Kasumi-1 (cell line): ENCODE measurements at regions not wholly inside any gene's neighbourhood (a gene's known extent, or its start where the extent isn't known, plus 50 kb on each side); places are given as distances from the start of the nearest gene placed in this dataset.

Experiments used
- DNase-seq, 2 experiments: peaks; one replicate each; lab custom pipeline; 2025; lab: John Stamatoyannopoulos, UW

- no peak for DNase-seq
Observed at GRCh38 chr4:180041576-180041975, 2201.6 kb upstream of the TENM3 start.

GRCh38 chr4:180052629-180053028, 2190.6 kb upstream of the TENM3 start:
- no peak for DNase-seq

GRCh38 chr4:180054291-180054690, 2188.9 kb upstream of the TENM3 start:
- DNase-seq = no peak

GRCh38 chr4:180057299-180057721, 2185.9 kb upstream of the TENM3 start:
- DNase-seq = peak; percentile 30 to 75

GRCh38 chr4:180057891-180058671, 2185.1 kb upstream of the TENM3 start:
- no peak for DNase-seq

- peak; percentile 17 to 25 for DNase-seq
Observed at GRCh38 chr4:180058691-180059215, 2184.4 kb upstream of the TENM3 start.

- DNase-seq = no peak
Observed at GRCh38 chr4:180059216-180059881, 2183.9 kb upstream of the TENM3 start.

GRCh38 chr4:180060159-180060889, 2182.9 kb upstream of the TENM3 start:
- DNase-seq = peak in 1 of 2 experiments; percentile 21

GRCh38 chr4:180081072-180081471, 2162.1 kb upstream of the TENM3 start:
- DNase-seq = no peak

GRCh38 chr4:180084561-180084960, 2158.6 kb upstream of the TENM3 start:
- DNase-seq = no peak

- DNase-seq = no peak
Observed at GRCh38 chr4:180086480-180087190, 2156.6 kb upstream of the TENM3 start.

- DNase-seq = no peak
Observed at GRCh38 chr4:180098586-180098985, 2144.6 kb upstream of the TENM3 start.

- peak; percentile 79 for DNase-seq
Observed at GRCh38 chr4:180099957-180100356, 2143.2 kb upstream of the TENM3 start.

GRCh38 chr4:180100433-180101344, 2142.5 kb upstream of the TENM3 start:
- no peak for DNase-seq

- no peak for DNase-seq
Observed at GRCh38 chr4:180101348-180102083, 2141.7 kb upstream of the TENM3 start.

- no peak for DNase-seq
Observed at GRCh38 chr4:180103794-180104193, 2139.4 kb upstream of the TENM3 start.

GRCh38 chr4:180105362-180105761, 2137.8 kb upstream of the TENM3 start:
- DNase-seq = no peak

GRCh38 chr4:180106122-180106521, 2137.1 kb upstream of the TENM3 start:
- no peak for DNase-seq

- no peak for DNase-seq
Observed at GRCh38 chr4:180106997-180107396, 2136.2 kb upstream of the TENM3 start.

GRCh38 chr4:180116840-180117239, 2126.4 kb upstream of the TENM3 start:
- DNase-seq = no peak
